Dedifferentiated amniotic fluid mesenchymal stem cell (primary cell): ENCODE measurements at regions not wholly inside any gene's neighbourhood (a gene's known extent, or its start where the extent isn't known, plus 50 kb on each side); places are given as distances from the start of the nearest gene placed in this dataset.

Experiments
- DNase-seq: peaks from one replicate; pipeline ENCODE4 v3.0.0-alpha.2; 2016; ENCODE audit errors: extremely low spot score

- no peak for DNase-seq
Measured at GRCh38 chr2:158732573-158733429, 62.3 kb upstream of the DAPL1 start.

- no peak for DNase-seq
Measured at GRCh38 chr2:158733430-158733755, 61.7 kb upstream of the DAPL1 start.

GRCh38 chr2:158734442-158734841, 60.7 kb upstream of the DAPL1 start:
- no peak for DNase-seq

- no peak for DNase-seq
Measured at GRCh38 chr2:158735822-158736580, 59.1 kb upstream of the DAPL1 start.

- no peak for DNase-seq
Measured at GRCh38 chr2:158738363-158738762, 56.8 kb upstream of the DAPL1 start.

- no peak for DNase-seq
Measured at GRCh38 chr2:158740127-158740526, 55.0 kb upstream of the DAPL1 start.

- DNase-seq: no peak
Measured at GRCh38 chr2:158740621-158741020, 54.5 kb upstream of the DAPL1 start.

- no peak for DNase-seq
Measured at GRCh38 chr2:158741625-158742024, 53.5 kb upstream of the DAPL1 start.

- DNase-seq: no peak
Measured at GRCh38 chr2:158742536-158742935, 52.6 kb upstream of the DAPL1 start.

- no peak for DNase-seq
Measured at GRCh38 chr2:158743466-158743865, 51.7 kb upstream of the DAPL1 start.

- no peak for DNase-seq
Measured at GRCh38 chr2:158743879-158744278, 51.2 kb upstream of the DAPL1 start.

- DNase-seq: peak; percentile 60
Measured at GRCh38 chr2:158745067-158745865, 49.9 kb upstream of the DAPL1 start.
